ENCODE measurements at regions not wholly inside any gene's neighbourhood (a gene's known extent, or its start where the extent isn't known, plus 50 kb on each side); places are given as distances from the start of the nearest gene placed in this dataset.

GRCh38 chr17:11082559-11082958 lies 158.5 kb upstream of the SHISA6 start:
- FAIRE-seq (no peak), DNase-seq (ENCODE audit: low spot score) (no peak)

GRCh38 chr17:11081342-11081741 lies 159.7 kb upstream of the SHISA6 start:
- FAIRE-seq = no peak

GRCh38 chr17:11077673-11078072 lies 163.3 kb upstream of the SHISA6 start:
- DNase-seq (ENCODE audit: low spot score) (no peak), FAIRE-seq (no peak)

More at GRCh38 chr17:11081342-11081741, 159.7 kb upstream of the SHISA6 start:
- DNase-seq (ENCODE audit: low spot score) = no peak

- FAIRE-seq = no peak
These were observed 166.6 kb upstream of the SHISA6 start for GRCh38 chr17:11074451-11074850.

GRCh38 chr17:11056926-11057325 lies 184.1 kb upstream of the SHISA6 start:
- FAIRE-seq (no peak), DNase-seq (ENCODE audit: low spot score) (no peak)

More at GRCh38 chr17:11074451-11074850, 166.6 kb upstream of the SHISA6 start:
- no peak for DNase-seq (ENCODE audit: low spot score)

GRCh38 chr17:11053846-11054245 lies 187.2 kb upstream of the SHISA6 start:
- no peak for FAIRE-seq
- no peak for DNase-seq (ENCODE audit: low spot score)

- no peak for FAIRE-seq
These were observed 191.5 kb upstream of the SHISA6 start for GRCh38 chr17:11049539-11049938.

GRCh38 chr17:11047228-11047627 lies 193.8 kb upstream of the SHISA6 start:
- DNase-seq (ENCODE audit: low spot score) = no peak
- no peak for FAIRE-seq

More at GRCh38 chr17:11049539-11049938, 191.5 kb upstream of the SHISA6 start:
- no peak for DNase-seq (ENCODE audit: low spot score)

- FAIRE-seq = no peak
These were observed 201.5 kb upstream of the PIRT start for GRCh38 chr17:11039342-11039741.

GRCh38 chr17:11035681-11036080 lies 197.8 kb upstream of the PIRT start:
- DNase-seq (ENCODE audit: low spot score) (no peak), FAIRE-seq (no peak)

More at GRCh38 chr17:11039342-11039741, 201.5 kb upstream of the PIRT start:
- DNase-seq (ENCODE audit: low spot score) = no peak

- FAIRE-seq (no peak), DNase-seq (ENCODE audit: low spot score) (no peak)
These were observed 193.9 kb upstream of the PIRT start for GRCh38 chr17:11031787-11032186.

- DNase-seq (ENCODE audit: low spot score) (no peak), FAIRE-seq (no peak)
These were observed 191.9 kb upstream of the PIRT start for GRCh38 chr17:11029791-11030190.

- DNase-seq (ENCODE audit: low spot score) (no peak), FAIRE-seq (no peak)
These were observed 190.5 kb upstream of the PIRT start for GRCh38 chr17:11028349-11028748.

- DNase-seq (ENCODE audit: low spot score) = no peak
- FAIRE-seq = no peak
These were observed 189.0 kb upstream of the PIRT start for GRCh38 chr17:11026903-11027302.

- no peak for FAIRE-seq
- DNase-seq (ENCODE audit: low spot score) = no peak
These were observed 186.0 kb upstream of the PIRT start for GRCh38 chr17:11023639-11024479.

GRCh38 chr17:11006530-11006929 lies 168.6 kb upstream of the PIRT start:
- FAIRE-seq = no peak
- no peak for DNase-seq (ENCODE audit: low spot score)

GRCh38 chr17:11005940-11006339 lies 168.1 kb upstream of the PIRT start:
- FAIRE-seq (no peak), DNase-seq (ENCODE audit: low spot score) (no peak)

- no peak for FAIRE-seq
- no peak for DNase-seq (ENCODE audit: low spot score)
These were observed 164.5 kb upstream of the PIRT start for GRCh38 chr17:11002417-11002816.

GRCh38 chr17:11001651-11002050 lies 163.8 kb upstream of the PIRT start:
- FAIRE-seq = no peak
- no peak for DNase-seq (ENCODE audit: low spot score)

- no peak for DNase-seq (ENCODE audit: low spot score)
- FAIRE-seq = no peak
These were observed 161.6 kb upstream of the PIRT start for GRCh38 chr17:10999484-10999883.

GRCh38 chr17:10993126-10993525 lies 155.2 kb upstream of the PIRT start:
- FAIRE-seq (no peak), DNase-seq (ENCODE audit: low spot score) (no peak)

GRCh38 chr17:10992106-10992880 lies 154.4 kb upstream of the PIRT start:
- FAIRE-seq (no peak), DNase-seq (ENCODE audit: low spot score) (no peak)

All from RCC 7860 (cell line).